Mesothelial cell of epicardium (in vitro differentiated cells): ENCODE measurements at regions not wholly inside any gene's neighbourhood (a gene's known extent, or its start where the extent isn't known, plus 50 kb on each side); places are given as distances from the start of the nearest gene placed in this dataset.
A peak's percentile ranks its signal among the peaks of the same experiment; 100 is the strongest.

ENCODE experiments used
- DNase-seq, 2 experiments: peaks; one replicate each; pipeline ENCODE4 v3.0.0; 2021; ENCODE audit warnings: low spot score in 2 of 2; ENCODE audit not compliant: unreplicated experiment in 2 of 2
- H3K27ac Mint-ChIP-seq: 2 replicates; pipeline ENCODE4 v1.8.0; 2021; ENCODE audit warnings: mixed read lengths
- H3K27me3 Mint-ChIP-seq: 2 replicates; pipeline ENCODE4 v1.8.0; 2021; ENCODE audit warnings: low read depth, mixed read lengths
- H3K36me3 Mint-ChIP-seq: 2 replicates; pipeline ENCODE4 v1.8.0; 2021; ENCODE audit warnings: mixed read lengths
- H3K4me1 Mint-ChIP-seq: 2 replicates; pipeline ENCODE4 v1.8.0; 2021; ENCODE audit warnings: mixed read lengths
- H3K4me3 Mint-ChIP-seq: 2 replicates; pipeline ENCODE4 v1.8.0; 2021; ENCODE audit warnings: mild to moderate bottlenecking, moderate library complexity, mixed read lengths
- H3K9me3 Mint-ChIP-seq: 2 replicates; pipeline ENCODE4 v1.8.0; 2021; ENCODE audit warnings: mixed read lengths
- TF ChIP-seq, protein P1 (sequence below): fragments of 200-600 bp; sonication (generic); IDR thresholded peaks from one replicate; pipeline ENCODE4 v1.5.0; 2021; ENCODE audit warnings: antibody characterized with exemption; ENCODE audit not compliant: unreplicated experiment

DNA sequence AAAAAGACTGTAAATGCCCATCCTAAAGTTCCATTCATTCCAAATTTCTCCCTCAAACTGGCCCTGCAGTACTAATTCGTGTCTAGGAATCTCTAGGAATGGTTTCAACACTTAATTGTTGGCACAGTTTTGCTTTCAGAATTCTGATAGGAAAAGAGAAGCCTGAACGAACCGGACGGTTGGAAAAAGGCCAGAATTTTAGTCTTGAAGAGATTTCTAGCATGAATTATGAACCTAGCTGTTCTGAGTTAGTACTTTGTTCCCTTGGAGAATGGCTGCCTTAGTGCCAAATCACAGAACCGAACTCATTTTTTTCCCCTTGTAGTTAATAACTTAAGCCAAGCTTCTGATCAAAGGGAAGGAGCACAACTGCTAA lies 262.6 kb downstream of the ADAMTS20 start:
- DNase-seq, result no peak
- H3K4me3 Mint-ChIP-seq, result no peak overlapping the region

DNA sequence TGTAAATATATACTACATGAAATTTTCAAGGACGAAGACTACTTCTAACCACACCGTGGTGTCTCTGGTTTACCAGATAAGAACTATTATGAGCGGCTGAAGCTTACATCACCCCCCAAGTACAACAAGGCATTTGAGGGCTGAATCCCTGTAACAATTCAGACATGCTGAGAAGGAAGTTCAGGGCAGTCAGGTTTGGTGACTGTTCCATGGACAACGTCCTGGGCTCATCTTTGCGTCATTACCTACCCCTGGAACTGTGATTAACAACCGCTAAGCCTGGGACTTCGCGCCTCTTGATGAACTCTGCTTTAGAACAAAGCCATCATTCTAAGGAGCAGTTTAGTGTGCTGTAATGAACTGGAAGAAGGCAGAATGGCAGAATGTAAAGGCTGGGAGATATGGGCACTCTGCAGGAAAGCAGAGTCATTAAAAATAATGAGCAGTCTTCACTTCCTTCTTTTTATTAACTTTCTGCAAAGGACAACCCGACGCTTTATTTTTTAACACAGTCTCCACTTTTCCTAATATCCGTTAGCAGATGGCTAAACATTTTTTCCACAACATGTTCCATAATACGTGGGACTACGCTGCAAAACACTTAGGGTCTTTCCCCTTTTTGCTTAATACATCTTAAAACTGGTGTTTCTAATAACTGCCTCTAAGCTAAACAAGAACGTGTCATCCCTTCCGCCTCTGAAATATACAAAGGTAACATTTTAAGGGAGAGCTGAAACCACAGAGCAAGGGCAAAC lies 263.2 kb downstream of the ADAMTS20 start:
- H3K27me3 Mint-ChIP-seq, result no peaks in the 10 kb centered on the region
- H3K27ac Mint-ChIP-seq, result peak overlapping the region; percentile 94
- peaks cover 79% of the 10 kb centered on the region for H3K4me1 Mint-ChIP-seq
- no peak overlapping the region for H3K4me3 Mint-ChIP-seq
- TF ChIP-seq, protein P1, sequence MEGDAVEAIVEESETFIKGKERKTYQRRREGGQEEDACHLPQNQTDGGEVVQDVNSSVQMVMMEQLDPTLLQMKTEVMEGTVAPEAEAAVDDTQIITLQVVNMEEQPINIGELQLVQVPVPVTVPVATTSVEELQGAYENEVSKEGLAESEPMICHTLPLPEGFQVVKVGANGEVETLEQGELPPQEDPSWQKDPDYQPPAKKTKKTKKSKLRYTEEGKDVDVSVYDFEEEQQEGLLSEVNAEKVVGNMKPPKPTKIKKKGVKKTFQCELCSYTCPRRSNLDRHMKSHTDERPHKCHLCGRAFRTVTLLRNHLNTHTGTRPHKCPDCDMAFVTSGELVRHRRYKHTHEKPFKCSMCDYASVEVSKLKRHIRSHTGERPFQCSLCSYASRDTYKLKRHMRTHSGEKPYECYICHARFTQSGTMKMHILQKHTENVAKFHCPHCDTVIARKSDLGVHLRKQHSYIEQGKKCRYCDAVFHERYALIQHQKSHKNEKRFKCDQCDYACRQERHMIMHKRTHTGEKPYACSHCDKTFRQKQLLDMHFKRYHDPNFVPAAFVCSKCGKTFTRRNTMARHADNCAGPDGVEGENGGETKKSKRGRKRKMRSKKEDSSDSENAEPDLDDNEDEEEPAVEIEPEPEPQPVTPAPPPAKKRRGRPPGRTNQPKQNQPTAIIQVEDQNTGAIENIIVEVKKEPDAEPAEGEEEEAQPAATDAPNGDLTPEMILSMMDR, result no peak
- H3K36me3 Mint-ChIP-seq, result no peaks in the 10 kb centered on the region
- no peaks in the 10 kb centered on the region for H3K9me3 Mint-ChIP-seq
- no peak for DNase-seq

More for the DNA sequence above, 262.6 kb downstream of the ADAMTS20 start:
- TF ChIP-seq, protein P1, result no peak
- Mint-ChIP-seq H3K27me3 (no peaks in the 10 kb centered on the region), H3K9me3 (no peaks in the 10 kb centered on the region), H3K36me3 (no peaks in the 10 kb centered on the region), H3K27ac (peak overlapping the region; percentile 94), H3K4me1 (peaks cover 75% of the 10 kb centered on the region)

DNA sequence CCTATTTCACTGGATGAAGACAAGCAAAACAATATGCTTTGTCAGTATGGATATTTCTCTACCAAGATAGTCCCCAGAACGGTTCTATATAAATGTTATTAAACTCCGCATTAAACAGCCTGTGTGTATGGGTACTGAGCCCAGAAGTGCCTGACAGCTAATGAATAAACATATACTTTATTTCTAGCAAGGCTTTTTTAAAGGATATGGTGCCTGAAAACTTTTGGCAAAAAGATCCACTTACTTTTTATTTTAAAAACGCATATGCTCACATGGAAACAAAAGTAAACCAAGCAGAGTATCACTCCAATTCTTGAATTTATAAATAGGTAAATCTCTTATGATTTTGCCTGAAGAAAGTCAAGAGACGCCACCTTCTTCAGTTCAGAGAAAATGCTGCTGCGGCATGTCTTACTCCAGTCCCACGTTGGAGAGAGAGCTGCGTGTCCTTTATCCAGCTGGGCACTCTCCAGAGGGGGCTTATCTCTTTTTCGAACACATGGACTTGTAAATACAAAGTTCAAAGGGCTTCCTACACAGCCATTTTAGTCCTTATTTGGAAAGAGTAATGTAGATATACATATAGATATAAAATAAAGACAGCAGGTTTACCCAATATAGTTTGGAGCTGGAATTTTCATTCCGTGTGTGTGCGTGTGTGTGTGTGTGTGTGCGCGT lies 264.2 kb downstream of the ADAMTS20 start:
- TF ChIP-seq, protein P1, result no peak
- peak overlapping the region; percentile 94 for H3K27ac Mint-ChIP-seq
- no peak overlapping the region for H3K4me3 Mint-ChIP-seq
- H3K4me1 Mint-ChIP-seq, result peaks cover 79% of the 10 kb centered on the region
- no peaks in the 10 kb centered on the region for H3K9me3 Mint-ChIP-seq
- no peaks in the 10 kb centered on the region for H3K27me3 Mint-ChIP-seq
- H3K36me3 Mint-ChIP-seq, result no peaks in the 10 kb centered on the region
- no peak for DNase-seq

DNA sequence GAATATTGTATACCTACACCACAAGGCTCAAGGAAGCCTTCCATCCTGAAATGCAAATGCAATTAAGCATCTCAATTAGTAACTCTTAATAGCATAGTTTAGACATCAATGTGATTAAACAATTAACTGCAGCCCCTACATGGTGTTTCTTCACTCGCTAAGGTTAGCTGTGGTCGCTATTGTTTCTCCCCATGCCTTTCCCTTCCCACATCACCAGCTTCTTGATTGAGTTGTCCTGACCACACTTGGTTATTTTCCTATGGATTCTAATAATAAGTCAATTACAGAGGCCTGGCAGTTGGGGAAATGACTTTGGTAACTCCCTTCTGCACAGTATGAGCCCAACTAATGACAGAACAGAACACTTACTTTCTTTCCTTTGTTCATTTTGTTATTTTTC lies 265.0 kb downstream of the ADAMTS20 start:
- H3K4me1 Mint-ChIP-seq, result peaks cover 81% of the 10 kb centered on the region
- DNase-seq, result no peak
- H3K9me3 Mint-ChIP-seq, result no peaks in the 10 kb centered on the region
- H3K27me3 Mint-ChIP-seq, result no peaks in the 10 kb centered on the region
- TF ChIP-seq, protein P1, result no peak
- peak overlapping the region; percentile 92 for H3K27ac Mint-ChIP-seq
- no peak overlapping the region for H3K4me3 Mint-ChIP-seq
- H3K36me3 Mint-ChIP-seq, result no peaks in the 10 kb centered on the region

DNA sequence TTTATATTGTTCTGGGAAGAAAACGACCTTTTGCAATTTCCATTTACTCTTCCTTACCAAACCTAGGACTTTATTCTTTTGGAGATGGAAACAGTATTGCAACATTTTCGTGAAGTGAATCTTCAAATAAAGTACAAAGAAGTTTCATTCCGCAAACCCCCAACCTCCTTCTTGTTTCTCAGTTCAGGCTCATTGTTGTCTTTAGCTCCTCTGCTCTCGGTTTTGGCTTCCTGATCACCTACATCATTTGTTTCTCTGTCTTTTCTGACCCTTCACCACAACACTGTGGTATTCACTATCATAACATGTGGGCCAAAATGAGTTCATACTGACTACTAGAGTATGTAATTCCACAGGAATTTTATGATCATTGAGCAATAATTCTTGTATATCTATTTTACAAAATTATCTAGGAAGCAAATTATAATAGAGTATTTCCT lies 266.8 kb downstream of the ADAMTS20 start:
- Mint-ChIP-seq H3K36me3 (no peaks in the 10 kb centered on the region), H3K27me3 (no peaks in the 10 kb centered on the region), H3K4me3 (no peak overlapping the region), H3K27ac (peak overlapping the region; percentile 72), H3K4me1 (peaks cover 82% of the 10 kb centered on the region), H3K9me3 (no peaks in the 10 kb centered on the region)
- DNase-seq, result no peak
- TF ChIP-seq, protein P1, result no peak
